MV-4-11 (cell line): ENCODE measurements at regions not wholly inside any gene's neighbourhood (a gene's known extent, or its start where the extent isn't known, plus 50 kb on each side); places are given as distances from the start of the nearest gene placed in this dataset.

Experiments used
- DNase-seq: peaks from one replicate; lab custom pipeline; 2025; lab: John Stamatoyannopoulos, UW

DNA sequence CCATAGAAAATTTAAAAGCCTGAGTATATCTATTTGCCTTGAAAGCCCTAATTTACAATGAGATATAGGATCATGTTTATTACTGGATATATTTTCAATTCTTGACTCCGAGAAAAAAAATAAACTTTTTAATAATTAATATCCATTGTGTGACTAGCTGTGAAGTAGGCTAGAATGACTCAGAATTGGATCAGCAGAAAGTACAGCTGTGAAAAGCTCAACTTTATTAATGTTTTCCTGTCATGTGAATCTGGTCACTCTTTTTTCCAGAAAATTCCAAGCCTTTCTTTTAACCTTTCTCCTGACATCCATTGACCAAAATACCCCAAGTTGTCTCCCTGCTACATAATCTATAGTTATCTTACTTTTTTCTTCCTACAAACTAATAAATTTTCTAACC, 171.8 kb upstream of the PACRGL start:
- DNase-seq: no peak

DNA sequence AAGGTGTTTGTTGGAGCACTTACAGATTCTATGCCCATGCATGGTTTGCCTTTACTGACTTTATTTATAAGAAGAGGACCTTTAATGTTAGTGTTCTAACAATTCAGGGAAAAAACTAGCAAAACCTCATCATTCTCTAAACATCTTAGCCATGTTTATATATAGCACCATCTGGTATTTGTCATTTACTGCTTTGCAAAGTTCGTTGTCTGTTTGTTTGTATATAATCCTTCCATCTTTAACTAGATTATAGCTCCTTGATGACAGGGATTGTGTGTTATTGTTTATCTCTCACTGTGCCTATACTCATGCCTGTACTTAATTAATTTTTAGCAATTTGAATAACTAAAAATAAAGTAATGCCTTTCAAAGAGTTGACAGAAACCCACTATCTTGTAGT, 170.6 kb upstream of the PACRGL start:
- no peak for DNase-seq

DNA sequence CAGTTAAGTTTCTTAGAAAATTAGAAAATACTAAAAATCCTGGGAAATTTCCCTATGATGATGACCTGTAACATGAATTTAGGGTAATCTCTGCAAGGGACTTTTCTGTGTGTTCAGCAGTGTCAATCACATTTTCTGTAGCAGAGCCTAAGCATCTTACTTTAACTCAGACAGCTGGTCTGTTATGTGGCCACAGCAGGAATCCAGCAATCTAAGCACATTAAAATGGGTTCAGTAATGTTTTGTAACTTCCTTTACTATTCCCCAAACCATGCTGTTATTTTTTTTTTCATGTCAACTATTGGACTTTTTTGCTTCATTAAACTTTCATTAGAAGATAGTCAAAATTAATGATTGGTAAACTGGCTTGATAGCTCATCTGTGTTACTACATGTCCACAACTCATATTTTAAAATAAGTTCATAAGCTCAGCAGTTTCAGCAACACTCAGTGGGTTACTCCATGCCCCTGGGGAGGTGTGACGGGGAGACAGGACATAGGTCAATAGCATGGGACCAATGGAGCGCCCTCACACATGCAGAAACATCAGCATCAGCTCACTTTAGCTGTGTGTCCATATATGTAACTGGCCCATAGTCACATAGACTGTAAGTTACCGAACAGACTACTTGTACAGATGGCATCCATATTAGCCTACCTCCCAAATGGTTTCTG, 168.0 kb upstream of the PACRGL start:
- DNase-seq: no peak

DNA sequence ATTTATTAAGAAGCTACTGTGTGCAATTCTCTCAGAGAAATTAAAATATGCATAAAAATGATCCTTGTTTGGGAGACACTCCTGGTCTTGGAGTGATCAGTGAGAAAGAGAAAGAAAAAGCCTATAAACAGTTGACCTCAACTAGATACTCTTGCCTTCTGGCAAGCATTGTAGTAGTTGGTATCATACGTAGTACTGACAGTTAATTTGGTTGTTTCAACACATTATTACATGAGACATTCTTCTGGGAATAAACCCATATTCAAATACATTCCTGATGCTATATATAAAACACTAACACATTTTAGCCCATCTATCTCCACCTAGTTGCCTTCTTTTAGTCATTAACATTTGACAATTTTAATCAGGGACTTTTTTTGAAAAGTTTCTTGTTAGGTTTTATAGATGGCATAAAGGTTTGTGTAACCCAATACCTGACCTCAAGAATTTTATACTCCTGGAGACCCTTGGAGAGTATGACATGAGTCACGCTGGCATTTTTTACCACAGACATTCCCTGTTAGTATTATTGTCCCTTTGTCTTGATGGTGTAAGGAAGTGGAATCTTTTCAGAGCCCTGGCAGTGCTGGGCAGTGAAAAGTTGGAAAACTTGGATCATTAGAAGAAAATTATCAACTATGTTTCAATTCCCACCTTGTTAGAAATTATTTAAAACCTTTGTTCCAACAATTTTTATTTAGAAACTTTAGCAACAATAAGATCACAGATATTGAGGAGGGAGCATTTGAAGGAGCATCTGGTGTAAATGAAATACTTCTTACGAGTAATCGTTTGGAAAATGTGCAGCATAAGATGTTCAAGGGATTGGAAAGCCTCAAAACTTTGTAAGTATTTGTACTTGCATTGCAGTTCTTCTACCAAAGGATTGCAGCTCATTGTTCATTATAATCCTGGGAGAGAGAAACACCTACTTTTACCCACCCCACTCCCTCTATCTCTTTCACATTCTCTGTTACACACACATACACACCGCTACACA, 167.1 kb upstream of the PACRGL start:
- DNase-seq: no peak

DNA sequence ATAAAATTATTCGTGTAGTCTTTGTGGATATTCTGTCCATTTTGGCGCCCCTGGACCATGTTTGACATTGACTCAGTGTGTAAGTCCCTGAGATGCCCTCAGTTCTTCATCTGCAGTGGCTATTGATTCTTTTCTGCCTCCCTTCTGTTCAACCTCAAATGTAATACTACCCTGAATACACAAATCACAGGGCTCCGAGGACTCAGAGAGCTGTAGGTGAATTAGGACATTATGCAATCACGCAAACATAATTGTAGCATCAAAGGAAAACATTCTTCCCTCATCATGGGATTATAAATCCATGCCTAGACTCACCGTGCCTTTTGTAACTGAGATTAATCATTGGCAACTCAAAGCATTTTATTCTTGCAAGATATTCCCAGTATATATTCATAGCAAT, 161.4 kb upstream of the PACRGL start:
- no peak for DNase-seq

DNA sequence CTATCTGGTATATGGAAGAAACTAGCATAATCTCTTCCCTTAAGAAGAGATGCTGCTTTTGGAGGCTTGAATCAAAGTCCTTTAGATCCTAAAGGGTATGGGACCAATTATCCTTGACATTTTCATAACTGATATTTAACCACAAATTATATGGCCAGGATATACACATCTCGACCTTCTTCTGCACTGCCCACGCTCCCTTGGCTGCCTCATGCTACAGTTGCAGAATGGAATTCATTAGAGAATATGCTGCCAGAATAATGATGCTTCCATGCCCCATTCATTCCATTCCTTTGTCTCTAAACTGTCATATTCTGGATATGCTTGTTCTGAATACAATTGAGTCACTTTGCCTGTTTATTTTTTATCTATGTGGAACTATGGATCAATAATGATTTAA, 157.1 kb upstream of the PACRGL start:
- no peak for DNase-seq

DNA sequence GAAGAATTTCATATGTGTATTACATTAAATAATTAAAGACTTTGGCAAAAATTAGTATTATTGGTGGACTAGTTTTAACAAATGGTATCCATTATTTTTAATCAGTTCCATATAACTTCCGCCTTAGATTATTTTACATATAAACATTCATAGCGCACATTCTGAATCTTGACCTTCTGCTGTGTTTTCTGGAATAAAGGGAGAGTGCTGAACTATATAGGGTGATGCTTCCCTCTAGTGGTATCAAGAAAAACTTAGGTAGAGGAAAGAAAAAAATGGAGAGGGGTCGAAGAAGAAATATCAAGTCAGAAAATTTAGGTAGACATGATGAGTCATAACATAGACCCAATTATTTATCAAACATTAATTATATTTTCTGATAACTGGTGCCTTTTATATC, 155.6 kb upstream of the PACRGL start:
- no peak for DNase-seq

DNA sequence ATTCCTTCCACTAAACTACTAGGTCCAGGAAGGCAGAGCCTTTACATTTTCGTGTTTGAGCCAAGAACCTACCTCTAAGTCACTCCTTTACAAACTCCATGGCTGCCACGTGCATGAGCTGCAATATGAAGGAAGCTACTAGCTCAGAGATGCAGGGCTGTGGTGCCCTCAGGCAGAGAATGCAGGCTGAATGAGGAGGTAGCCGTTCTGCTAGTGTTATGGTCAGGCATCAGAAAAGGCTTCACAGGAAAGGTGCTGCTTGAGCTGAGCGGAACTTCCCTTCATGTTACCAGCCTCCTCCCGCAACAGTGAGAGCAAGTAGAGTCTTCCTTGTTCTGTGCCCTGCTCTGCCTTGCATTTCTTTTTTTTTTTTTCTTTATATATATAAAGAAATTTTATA, 148.3 kb upstream of the PACRGL start:
- DNase-seq: no peak

DNA sequence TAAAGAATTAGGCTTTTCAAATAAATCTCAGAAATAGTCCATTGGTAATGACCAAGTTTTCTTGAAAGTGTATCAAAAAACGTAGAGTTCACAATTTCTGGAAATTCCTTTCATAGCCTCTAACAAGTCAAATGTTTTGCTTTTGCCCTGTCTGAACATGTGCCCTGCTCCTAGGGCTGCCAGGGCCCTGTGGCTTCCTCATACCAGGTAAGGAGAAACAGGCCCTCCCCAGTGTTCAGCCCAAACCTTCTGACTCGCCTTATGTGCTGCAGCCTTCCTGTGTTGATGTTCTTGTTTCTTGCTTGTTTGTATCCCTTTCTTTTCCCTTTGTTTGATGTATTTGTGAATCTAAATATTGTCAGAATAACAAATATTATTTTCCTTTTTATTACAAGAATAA, 146.1 kb upstream of the PACRGL start:
- no peak for DNase-seq

DNA sequence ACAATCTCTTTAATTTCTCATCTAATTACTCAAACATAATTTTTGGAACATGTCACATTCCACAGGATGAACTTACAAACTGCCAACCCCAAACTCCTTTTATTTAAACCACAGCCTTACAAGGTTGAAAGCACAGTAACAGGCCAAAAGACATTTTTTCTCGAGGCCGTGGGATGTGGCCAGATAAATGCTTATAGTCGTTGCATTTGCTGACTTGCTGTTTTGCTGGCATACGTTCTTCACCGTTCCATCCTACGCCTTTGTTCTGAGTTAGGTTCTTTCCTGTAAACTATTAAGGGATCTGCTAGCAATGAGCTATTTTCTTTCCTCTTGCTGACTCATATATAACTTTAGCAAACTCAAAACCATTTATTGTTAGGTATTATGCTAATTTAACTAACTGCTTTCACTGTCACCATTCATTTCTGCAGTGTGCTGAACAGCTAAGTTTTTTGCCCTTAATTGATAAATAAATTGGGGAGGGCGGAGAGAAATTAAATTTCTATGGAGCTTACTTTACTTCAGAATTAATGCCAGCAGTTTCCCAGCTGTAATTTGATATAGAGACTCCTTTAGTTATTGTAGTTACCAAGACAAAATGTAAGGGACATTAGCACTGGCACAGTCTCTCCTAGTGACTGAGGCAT, 135.1 kb upstream of the PACRGL start:
- DNase-seq: no peak

DNA sequence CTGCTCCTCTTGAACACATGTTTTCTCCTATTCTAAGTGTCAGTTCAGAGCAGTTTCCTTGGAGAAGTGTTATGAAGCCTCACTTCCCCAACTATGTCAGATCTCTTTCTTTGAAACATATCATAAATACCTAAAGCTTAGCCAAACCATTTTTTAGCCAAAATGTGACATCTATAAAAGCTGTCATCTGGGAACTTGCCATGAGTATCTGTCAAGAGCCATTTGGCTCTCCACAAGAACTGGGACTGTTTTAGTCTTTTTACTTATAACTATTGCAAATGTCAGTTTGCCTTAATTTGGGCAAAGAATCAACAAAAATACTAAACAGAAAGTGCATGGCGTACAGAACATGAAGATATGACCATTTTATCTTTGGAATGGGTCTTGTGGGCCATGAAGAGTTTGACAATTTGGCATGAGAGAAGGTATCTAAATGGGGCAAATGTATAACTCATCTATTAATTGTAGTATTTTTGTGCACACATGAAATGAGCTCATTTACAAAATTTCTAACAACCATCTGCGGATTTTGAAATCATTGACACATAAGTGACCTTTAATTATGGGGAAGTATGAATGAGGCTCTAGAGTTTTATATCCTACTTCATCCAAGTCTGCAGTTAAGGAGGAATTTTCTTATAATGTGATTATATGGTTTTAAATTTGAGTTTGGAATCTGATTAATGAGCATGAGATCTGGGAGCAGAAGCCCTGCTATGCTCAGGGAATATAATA, 129.1 kb upstream of the PACRGL start:
- no peak for DNase-seq

DNA sequence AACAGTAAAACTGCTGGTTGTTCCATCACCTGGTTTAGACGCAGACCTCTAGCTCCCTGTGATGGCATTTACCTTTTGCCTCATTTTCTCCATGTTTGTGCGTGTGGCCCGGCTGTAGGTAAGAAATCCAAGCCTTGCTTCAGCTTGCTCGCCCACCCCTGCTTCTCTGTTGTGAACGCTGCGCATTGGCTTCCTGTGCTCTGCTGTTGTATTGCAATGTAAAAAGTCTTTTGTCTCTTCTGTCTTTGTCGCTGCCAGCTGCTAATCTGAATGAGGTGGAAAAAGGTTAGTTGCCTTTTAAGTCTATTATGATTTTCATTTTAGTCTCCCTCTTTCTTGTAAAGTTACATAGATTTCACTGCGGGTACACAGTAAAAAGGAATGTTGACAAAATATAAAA, 127.3 kb upstream of the PACRGL start:
- no peak for DNase-seq

DNA sequence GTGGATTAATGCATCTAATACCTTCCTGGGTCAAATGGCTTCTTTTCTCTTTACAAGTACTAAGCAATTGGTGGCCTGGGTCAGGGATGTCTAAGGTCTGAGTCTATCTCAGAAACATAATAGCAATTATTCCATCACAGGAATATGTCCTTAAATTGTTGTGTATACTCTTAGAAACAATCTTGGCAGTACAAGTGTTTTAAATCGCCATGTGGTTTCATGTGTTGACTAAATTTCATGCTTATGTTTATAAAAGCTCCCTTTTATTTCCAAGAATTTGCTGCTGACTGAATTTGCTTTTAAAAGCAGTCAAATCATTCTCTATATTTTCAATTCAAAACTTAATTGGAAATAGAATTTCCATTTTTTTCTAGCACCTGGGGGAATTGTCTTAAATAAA, 125.3 kb upstream of the PACRGL start:
- no peak for DNase-seq

DNA sequence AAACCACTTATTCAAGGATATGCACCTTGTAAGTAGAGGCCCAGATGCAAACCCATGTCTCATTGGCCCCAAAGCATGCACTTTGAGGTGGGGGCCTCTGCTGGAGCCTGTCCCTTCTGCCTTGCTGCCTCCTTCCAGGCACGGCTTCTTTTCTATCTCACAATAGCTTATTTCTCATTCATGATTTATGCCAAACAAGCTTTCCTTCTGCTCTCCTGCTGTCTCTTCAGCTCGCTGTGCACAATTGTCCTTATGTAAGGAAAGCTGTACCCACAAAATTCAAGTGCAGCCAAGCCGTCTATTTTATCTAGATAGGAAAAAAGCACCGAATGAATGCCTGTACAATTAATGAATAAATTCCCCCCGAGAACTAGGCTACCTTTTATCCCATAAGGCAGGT, 124.8 kb upstream of the PACRGL start:
- no peak for DNase-seq

DNA sequence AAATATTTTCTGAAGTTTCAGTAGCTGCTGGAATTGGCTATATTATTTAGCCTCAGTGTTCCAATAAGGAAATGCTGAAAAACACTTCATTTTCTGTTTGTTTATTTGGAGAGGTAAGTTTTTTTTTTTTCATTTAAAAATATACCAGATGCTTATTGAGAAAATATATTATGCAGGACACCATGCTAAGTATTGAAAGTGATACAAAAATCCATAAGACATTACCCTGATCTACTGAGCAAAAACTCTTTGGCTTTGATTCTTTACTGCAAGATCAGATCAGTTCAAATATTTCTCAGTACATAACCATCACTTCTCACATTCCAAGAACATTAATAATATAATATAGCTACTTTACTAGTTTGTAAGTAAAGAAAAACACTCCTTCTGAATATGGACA, 123.4 kb upstream of the PACRGL start:
- DNase-seq: no peak

DNA sequence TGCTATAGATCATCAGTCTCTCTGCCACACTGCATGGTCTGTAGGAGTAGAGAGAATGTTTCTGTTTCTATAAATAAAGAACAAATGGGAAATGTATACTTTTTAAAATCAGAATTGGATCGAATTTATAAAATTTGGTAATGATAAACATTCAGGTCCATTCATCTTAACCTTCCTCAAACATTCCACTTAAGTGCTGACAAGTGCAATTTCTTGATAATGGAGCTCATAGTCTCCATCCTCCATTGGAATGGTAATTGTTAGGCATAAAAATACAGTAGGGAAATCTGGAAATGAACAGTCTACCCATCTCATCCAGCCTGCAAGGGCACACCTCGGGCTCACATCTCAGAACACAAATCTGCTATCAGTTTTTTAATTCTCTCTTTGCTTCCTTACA, 122.6 kb upstream of the PACRGL start:
- no peak for DNase-seq

DNA sequence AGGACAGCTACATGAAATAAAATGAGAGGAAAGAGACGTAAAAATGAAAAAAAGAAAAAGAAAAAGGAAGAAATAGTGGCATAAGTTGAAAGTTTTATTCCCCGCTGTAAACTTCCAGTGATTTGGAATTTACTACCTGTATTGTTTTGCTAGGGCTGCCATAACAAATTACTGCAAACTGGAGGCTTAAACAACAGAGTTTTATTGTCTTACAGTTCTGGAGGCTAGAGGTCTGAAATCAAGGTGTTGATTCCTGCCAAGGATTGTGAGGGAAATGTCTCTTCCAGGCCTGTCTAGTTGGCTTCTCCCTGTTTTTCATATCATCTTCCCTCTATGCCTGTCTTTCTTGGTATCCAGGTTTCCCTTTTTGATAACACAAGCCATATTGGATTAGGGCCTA, 119.4 kb upstream of the PACRGL start:
- no peak for DNase-seq

DNA sequence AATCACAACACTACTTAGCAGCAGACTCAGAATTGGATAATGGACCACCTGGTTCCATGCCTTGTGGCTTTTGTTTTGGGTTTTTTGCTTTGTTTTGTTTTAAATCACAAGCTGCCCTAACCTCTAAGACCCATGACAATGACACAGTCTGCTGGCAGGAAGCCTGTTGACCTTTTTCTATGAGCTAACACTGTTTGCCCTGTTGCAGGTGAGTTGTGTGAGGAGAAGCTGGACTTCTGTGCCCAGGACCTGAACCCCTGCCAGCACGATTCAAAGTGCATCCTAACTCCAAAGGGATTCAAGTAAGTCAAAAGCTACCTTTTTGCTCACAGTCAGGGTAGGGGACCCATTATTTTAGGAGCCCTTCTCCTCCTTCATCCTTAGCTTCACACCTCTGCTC, 110.8 kb upstream of the PACRGL start:
- DNase-seq: no peak

DNA sequence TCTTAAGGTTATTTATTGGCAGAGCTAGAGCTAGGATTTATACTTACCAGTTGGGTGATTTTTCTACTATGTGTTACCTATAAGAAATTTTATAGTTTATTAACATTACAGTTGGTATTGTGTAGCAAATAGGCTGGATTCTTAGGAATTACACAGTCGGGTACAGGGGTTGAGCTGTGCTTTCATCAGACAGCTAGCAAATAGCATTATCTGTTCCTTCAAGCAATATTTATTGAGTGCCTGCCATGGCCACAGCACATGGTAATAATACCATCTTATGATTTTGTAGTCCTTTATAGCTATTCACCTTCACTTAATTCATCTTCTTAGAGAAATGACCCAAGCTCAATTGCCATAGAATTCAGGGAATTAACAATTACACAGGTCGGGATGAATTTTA, 109.4 kb upstream of the PACRGL start:
- DNase-seq: no peak

DNA sequence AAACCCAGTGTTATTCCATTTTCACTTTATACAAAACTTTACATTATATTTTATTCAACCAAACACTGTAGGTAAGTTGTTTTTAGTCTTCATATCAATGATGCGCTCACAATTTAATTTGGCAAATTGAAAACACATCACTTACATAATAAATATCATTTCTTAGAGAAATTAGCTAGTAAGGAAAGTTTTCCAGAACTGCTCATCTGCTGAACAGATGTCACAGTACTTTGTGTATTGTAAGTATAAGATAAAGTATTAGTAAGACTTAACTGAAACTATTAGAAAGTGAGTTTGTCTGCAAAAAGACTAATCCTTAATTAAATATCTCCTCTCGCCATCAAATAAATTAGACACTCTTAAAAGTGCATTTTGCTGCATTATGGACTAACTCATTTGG, 108.7 kb upstream of the PACRGL start:
- no peak for DNase-seq

DNA sequence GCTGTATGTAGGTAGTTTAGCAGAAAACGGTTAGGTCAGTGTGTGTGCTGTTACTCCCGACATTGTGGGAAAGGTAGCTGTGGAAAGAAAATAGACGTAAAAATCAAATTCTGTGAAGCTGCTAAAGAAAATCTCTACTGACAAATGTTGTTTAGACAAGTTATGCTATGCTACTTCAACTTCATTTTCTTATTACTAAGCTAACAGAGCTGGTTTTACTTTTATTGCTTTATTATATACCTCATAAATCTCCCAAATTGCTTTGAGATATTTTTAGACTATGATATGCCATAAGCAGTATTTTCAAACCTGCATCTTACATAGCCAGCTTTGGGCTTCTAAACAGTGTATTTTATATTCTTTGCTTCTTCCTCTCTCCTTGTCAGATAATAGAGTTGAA, 108.2 kb upstream of the PACRGL start:
- no peak for DNase-seq

DNA sequence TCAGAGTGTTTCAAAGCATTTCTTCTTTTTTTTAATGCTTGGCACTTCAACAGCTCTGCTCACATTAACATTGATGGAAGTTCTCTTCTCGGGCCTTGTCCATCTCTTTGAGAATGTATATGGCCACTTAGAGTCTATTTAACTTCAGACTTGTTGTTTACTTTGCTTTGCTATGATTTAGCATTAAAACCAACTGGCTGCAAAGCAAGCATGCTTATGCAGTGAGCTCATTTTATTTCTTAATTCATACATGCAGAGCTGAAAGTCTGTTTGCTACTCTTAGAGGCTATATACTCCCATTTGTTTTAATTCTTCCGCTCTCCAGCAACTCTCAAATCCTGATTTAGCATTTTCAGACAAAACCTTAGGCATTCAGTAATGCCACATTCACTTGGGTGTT, 107.6 kb upstream of the PACRGL start:
- DNase-seq: no peak
